Neuronal stem cell (in vitro differentiated cells): ENCODE measurements at regions not wholly inside any gene's neighbourhood (a gene's known extent, or its start where the extent isn't known, plus 50 kb on each side); places are given as distances from the start of the nearest gene placed in this dataset.

Source experiments
- DNase-seq: peaks from one replicate; pipeline ENCODE4 v3.0.0-alpha.2; 2013; ENCODE audit warnings: low spot score
- H2AFZ ChIP-seq: one replicate; pipeline ENCODE4 v1.6.1; 2013; ENCODE audit warnings: mild to moderate bottlenecking, low read length, inconsistent platforms
- H2AK5ac ChIP-seq: 2 replicates; pipeline ENCODE4 v1.6.1; 2013; ENCODE audit warnings: low read depth, mild to moderate bottlenecking, inconsistent platforms, low read length, moderate library complexity, mixed read lengths
- H2BK120ac ChIP-seq: 2 replicates; pipeline ENCODE4 v1.6.1; 2013; ENCODE audit warnings: low read depth, mild to moderate bottlenecking, inconsistent platforms, low read length, moderate library complexity, mixed read lengths
- H2BK12ac ChIP-seq: one replicate; pipeline ENCODE4 v1.6.1; 2013; ENCODE audit warnings: low read length, inconsistent platforms
- H2BK15ac ChIP-seq: 2 replicates; pipeline ENCODE4 v1.6.1; 2013; ENCODE audit warnings: mild to moderate bottlenecking, low read length, inconsistent platforms, mixed read lengths
- H2BK5ac ChIP-seq: one replicate; pipeline ENCODE4 v1.6.1; 2013; ENCODE audit warnings: inconsistent platforms, mild to moderate bottlenecking, low read length, moderate library complexity
- H3K14ac ChIP-seq: one replicate; pipeline ENCODE4 v1.6.1; 2013; ENCODE audit warnings: low read length, inconsistent platforms
- H3K18ac ChIP-seq: 2 replicates; pipeline ENCODE4 v1.6.1; 2013; ENCODE audit warnings: low read length, inconsistent platforms
- H3K23ac ChIP-seq: 2 replicates; pipeline ENCODE4 v1.6.1; 2013; ENCODE audit warnings: low read depth, mild to moderate bottlenecking, mixed read lengths, low read length, inconsistent platforms; ENCODE audit not compliant: poor library complexity
- H3K27ac ChIP-seq: replicated peaks from 3 replicates; pipeline ENCODE4 v1.5.1; 2013; ENCODE audit warnings: low read length, inconsistent platforms
- H3K27me3 ChIP-seq, 3 experiments: 2 replicates each; pipeline ENCODE4 v1.6.1; 2013; ENCODE audit warnings: low read length in 3 of 3, mild to moderate bottlenecking in 2 of 3, inconsistent platforms in 1 of 3, low read depth in 1 of 3, mixed read lengths in 1 of 3, moderate library complexity in 1 of 3; ENCODE audit not compliant: control insufficient read depth in 3 of 3, insufficient read depth in 3 of 3
- H3K36me3 ChIP-seq, 2 donors: replicated peaks in 1 of 2; 2 replicates each; pipeline ENCODE4 v1.6.1; 2013; ENCODE audit warnings: low read length in 2 of 2; ENCODE audit not compliant: control insufficient read depth in 2 of 2, insufficient read depth in 2 of 2
- H3K4ac ChIP-seq: 2 replicates; pipeline ENCODE4 v1.6.1; 2013; ENCODE audit warnings: inconsistent platforms, mild to moderate bottlenecking, low read length, moderate library complexity
- H3K4me1 ChIP-seq, 2 donors: 1 replicate in 1 of 2; 2 replicates in 1 of 2; pipeline ENCODE4 v1.6.1; 2013; ENCODE audit warnings: low read length in 2 of 2, low read depth in 1 of 2; ENCODE audit not compliant: control insufficient read depth in 2 of 2, insufficient read depth in 1 of 2
- H3K4me2 ChIP-seq: one replicate; pipeline ENCODE4 v1.6.1; 2013; ENCODE audit warnings: mild to moderate bottlenecking, low read length, inconsistent platforms; ENCODE audit not compliant: insufficient read depth, poor library complexity, severe bottlenecking
- H3K4me3 ChIP-seq, 2 donors: 2 replicates each; pipeline ENCODE4 v1.5.1; 2013; ENCODE audit warnings: low read length in 2 of 2, mild to moderate bottlenecking in 2 of 2, inconsistent platforms in 1 of 2, moderate library complexity in 1 of 2
- H3K79me1 ChIP-seq: one replicate; pipeline ENCODE4 v1.6.1; 2013; ENCODE audit warnings: low read depth, mild to moderate bottlenecking, inconsistent platforms, low read length, moderate library complexity
- H3K9ac ChIP-seq: one replicate; pipeline ENCODE4 v1.6.1; 2013; ENCODE audit warnings: mild to moderate bottlenecking, low read depth, low read length, inconsistent platforms; ENCODE audit not compliant: poor library complexity
- H3K9me3 ChIP-seq, 2 donors: replicated peaks in 1 of 2; 2 replicates each; pipeline versions ENCODE3 to v1.6.1; 2013; ENCODE audit warnings: low read length in 2 of 2, mild to moderate bottlenecking in 2 of 2, inconsistent platforms in 1 of 2, low read depth in 1 of 2, mixed read lengths in 1 of 2, moderate library complexity in 1 of 2; ENCODE audit not compliant: control insufficient read depth in 2 of 2, insufficient read depth in 1 of 2
- H4K8ac ChIP-seq: one replicate; pipeline ENCODE4 v1.6.1; 2013; ENCODE audit warnings: low read depth, mild to moderate bottlenecking, inconsistent platforms, low read length, moderate library complexity
- H4K91ac ChIP-seq: one replicate; pipeline ENCODE4 v1.6.1; 2013; ENCODE audit warnings: low read length, low read depth, mild to moderate bottlenecking, inconsistent platforms; ENCODE audit not compliant: poor library complexity
- WGBS, 2 donors: extraction: QIAGEN DNeasy Blood & Tissue Kit; methylation state at CpG; one replicate each; pipeline ENCODE4 v1.1.7; 2013; ENCODE audit warnings: missing lambda C conversion rate in 2 of 2, mixed read lengths in 1 of 2; ENCODE audit not compliant: insufficient read length in 2 of 2, insufficient replicate concordance in 1 of 2; ENCODE audit errors: extremely low coverage in 2 of 2; 5-methylcytosine and 5-hydroxymethylcytosine counted together

- WGBS, 2 donors = no CpG with 5 or more reads among the region's 11 CpGs
Measured at GRCh38 chr15:70339571-70340493, 242.1 kb upstream of the TLE3 start.

DNA sequence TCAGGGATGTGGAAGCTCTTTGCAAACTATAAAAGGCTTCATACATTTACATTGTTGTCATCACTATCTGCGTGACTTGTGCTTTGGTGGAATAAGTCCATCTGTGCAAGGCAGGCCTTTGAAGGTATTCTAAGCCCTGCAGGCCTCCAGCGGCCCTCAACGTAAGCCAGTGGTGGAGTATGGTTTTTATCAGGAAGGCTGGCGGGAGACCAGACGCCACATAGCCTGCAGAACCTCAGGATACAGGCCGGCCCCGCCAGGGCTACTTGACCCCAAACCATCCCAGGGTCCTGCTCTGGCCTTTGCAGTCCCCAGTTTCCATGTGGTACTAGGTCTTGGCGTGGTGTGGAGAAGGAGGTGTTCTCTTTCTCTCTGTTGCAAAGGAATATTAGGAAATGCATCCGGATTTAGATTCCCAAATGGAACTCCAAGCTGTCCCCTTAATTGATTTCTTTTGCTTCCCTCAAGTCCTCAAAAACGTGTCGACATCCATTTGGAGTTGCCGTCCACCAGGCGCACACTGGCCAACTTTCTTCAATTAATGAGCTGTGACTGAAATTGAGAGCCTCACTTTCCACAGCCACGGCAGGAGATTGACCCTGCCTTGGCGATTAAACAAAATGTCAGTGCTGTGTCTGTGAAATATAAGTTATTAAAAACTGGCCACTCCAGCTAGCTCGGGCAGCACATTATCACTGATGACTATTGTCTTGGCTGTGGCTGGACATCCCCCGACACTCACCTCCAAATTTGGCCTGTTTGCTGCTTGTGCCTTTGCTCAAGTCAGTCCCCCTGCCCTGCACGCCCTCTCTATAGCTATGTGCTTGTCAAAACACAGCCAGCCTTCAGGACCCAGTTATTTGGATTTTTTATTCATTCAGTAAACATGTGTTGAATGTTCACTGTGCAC lies 239.8 kb upstream of the TLE3 start:
- WGBS, 2 donors = no CpG with 5 or more reads among the region's 18 CpGs
- Histone ChIP-seq H2AFZ (no peak overlapping the region), H3K18ac (no peak overlapping the region), H2BK15ac (no peak overlapping the region), H3K36me3 (no peaks in the 10 kb centered on the region), H2BK120ac (no peak overlapping the region), H3K4ac (no peak overlapping the region), H3K9ac (no peak overlapping the region), H3K23ac (no peak overlapping the region), H3K4me3 (no peak overlapping the region), H3K9me3 (no peaks in the 10 kb centered on the region), H3K27me3 (no peaks in the 10 kb centered on the region), H3K4me1 (no peaks in the 10 kb centered on the region), H3K79me1 (no peaks in the 10 kb centered on the region), H2BK12ac (no peak overlapping the region), H3K14ac (no peak overlapping the region), H4K91ac (no peak overlapping the region), H2BK5ac (no peak overlapping the region), H4K8ac (no peak overlapping the region), H3K4me2 (no peak overlapping the region), H2AK5ac (no peak overlapping the region), H3K27ac (no peak overlapping the region)
- no peak for DNase-seq

More at GRCh38 chr15:70339571-70340493, 242.1 kb upstream of the TLE3 start:
- no peak overlapping the region for H4K91ac ChIP-seq
- H3K9me3 ChIP-seq = no peaks in the 10 kb centered on the region
- H2BK5ac ChIP-seq = no peak overlapping the region
- no peaks in the 10 kb centered on the region for H3K36me3 ChIP-seq
- no peak overlapping the region for H2AK5ac ChIP-seq
- H3K14ac ChIP-seq = no peak overlapping the region
- no peak overlapping the region for H3K9ac ChIP-seq
- H3K27ac ChIP-seq = no peak overlapping the region
- DNase-seq = no peak
- no peak overlapping the region for H2BK15ac ChIP-seq
- no peak overlapping the region for H3K18ac ChIP-seq
- no peak overlapping the region for H3K4me3 ChIP-seq
- H3K27me3 ChIP-seq = no peaks in the 10 kb centered on the region
- no peaks in the 10 kb centered on the region for H3K79me1 ChIP-seq
- no peak overlapping the region for H4K8ac ChIP-seq
- H3K4me1 ChIP-seq = no peaks in the 10 kb centered on the region
- no peak overlapping the region for H2BK12ac ChIP-seq
- H2BK120ac ChIP-seq = no peak overlapping the region
- H3K23ac ChIP-seq = no peak overlapping the region
- no peak overlapping the region for H2AFZ ChIP-seq
- H3K4ac ChIP-seq = no peak overlapping the region
- H3K4me2 ChIP-seq = no peak overlapping the region

- H2AK5ac ChIP-seq = no peak overlapping the region
- no peak overlapping the region for H3K27ac ChIP-seq
Measured at GRCh38 chr15:70336425-70337009, 238.8 kb upstream of the TLE3 start.

More at GRCh38 chr15:70336425-70337009, 238.8 kb upstream of the TLE3 start:
- Histone ChIP-seq H3K9me3 (no peaks in the 10 kb centered on the region), H2BK5ac (no peak overlapping the region), H3K18ac (no peak overlapping the region), H3K4me2 (no peak overlapping the region), H3K14ac (no peak overlapping the region), H2BK120ac (no peak overlapping the region), H2BK15ac (no peak overlapping the region), H3K4ac (no peak overlapping the region), H3K27me3 (no peaks in the 10 kb centered on the region), H2BK12ac (no peak overlapping the region), H3K4me3 (no peak overlapping the region), H2AFZ (no peak overlapping the region), H3K9ac (no peak overlapping the region), H3K23ac (no peak overlapping the region), H4K91ac (no peak overlapping the region), H3K4me1 (no peaks in the 10 kb centered on the region), H3K79me1 (no peaks in the 10 kb centered on the region), H3K36me3 (no peaks in the 10 kb centered on the region), H4K8ac (no peak overlapping the region)
- no peak for DNase-seq
- no CpG with 5 or more reads among the region's 6 CpGs for WGBS, 2 donors
